ENCODE measurements at regions not wholly inside any gene's neighbourhood (a gene's known extent, or its start where the extent isn't known, plus 50 kb on each side); places are given as distances from the start of the nearest gene placed in this dataset.

DNA sequence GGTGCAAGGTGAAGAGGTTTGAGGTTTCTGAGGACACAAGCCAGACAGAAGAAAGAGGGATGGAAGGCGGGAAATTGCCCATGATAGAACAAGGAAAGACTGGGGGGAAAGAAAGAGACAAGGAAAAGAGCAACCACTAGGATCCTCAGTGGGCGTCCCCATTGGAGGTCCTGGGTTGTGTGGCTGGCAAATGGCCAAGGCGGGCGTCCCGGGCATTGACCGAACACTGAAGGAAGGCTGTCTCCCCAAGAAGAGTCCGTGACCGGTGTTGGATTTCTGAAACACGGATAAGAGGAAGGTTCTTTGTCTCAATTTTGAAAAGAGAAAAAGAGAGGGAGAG is 746.6 kb upstream of the ADGRB3 start:
- no peak for DNase-seq
- ATAC-seq (ENCODE audit: poor library complexity), result no peak
- H3K9me3 ChIP-seq (ENCODE audit: control insufficient read depth in 1 of 2, insufficient read depth in 1 of 2, low read length in 2 of 2), result peaks cover 0 to 19% of the 10 kb centered on the region in 2 experiments
- Mint-ChIP-seq H3K9me3 (peaks cover 6% of the 10 kb centered on the region), H3K27ac (no peak overlapping the region), H3K4me1 (ENCODE audit: low read depth) (no peaks in the 10 kb centered on the region), H3K36me3 (ENCODE audit: low read depth) (no peaks in the 10 kb centered on the region), H3K4me3 (no peak overlapping the region), H3K27me3 (no peaks in the 10 kb centered on the region)
- intact Hi-C loops (cut with DNase I, micrococcal nuclease), result no loop called here
- no peaks in the 10 kb centered on the region for H3K36me3 ChIP-seq (ENCODE audit: insufficient read depth, low read length)
- no peak overlapping the region for H3K27ac ChIP-seq (ENCODE audit: low read depth in 1 of 2, low read length in 2 of 2)
- CTCF ChIA-PET, result no interaction called here
- H3K4me3 ChIP-seq (ENCODE audit: low read length), result no peak overlapping the region
- H3K4me1 ChIP-seq (ENCODE audit: insufficient read depth, low read length), result no peaks in the 10 kb centered on the region
- H3K27me3 ChIP-seq (ENCODE audit: control insufficient read depth in 1 of 2, insufficient read depth in 2 of 2, low read length in 2 of 2), result no peaks in the 10 kb centered on the region
- TF ChIP-seq CTCF (IDR thresholded peaks at IDR 0.05), result no peak
- POLR2A ChIA-PET, result no interaction called here

DNA sequence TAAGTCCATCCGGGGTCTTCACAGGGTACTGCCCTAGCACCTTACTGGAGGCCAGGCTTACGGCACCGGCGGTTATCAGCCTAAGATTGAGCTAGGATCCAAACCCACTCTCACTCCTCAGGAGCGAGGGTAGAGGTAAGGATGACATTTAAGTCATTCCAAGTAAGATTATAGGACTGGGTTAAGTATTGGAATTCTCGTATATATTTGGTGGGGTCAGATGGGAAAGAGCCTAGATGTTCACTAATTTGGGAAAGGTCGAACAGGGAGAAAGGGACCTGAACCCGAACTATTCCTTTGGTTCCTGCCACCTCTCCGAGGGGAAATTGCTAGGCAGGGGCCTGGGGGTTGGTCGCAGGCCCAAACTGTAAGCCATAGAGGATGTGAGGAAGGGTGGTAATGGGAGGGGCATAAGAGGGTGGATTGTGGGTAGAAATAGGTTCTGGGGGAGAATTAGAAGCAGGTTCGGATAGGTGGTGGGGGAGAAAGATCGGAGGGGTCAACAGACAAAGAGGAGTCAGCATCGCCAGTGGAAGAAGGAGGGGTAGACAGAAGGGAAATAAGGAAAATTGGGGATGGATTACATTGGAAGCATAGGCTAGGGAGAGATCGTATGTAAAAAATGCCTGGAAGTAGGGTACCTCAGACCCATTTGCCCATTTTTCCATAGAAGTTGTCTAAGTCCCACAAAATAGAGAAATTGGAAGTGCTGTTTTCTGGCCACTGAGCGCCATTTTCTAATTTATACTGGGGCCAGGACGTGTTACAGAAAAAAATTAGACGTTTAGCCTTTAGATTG is 747.1 kb upstream of the ADGRB3 start:
- Histone ChIP-seq H3K4me1 (ENCODE audit: insufficient read depth, low read length) (no peaks in the 10 kb centered on the region), H3K4me3 (ENCODE audit: low read length) (no peak overlapping the region), H3K9me3 (ENCODE audit: control insufficient read depth in 1 of 2, insufficient read depth in 1 of 2, low read length in 2 of 2) (peaks cover 0 to 19% of the 10 kb centered on the region in 2 experiments), H3K27ac (ENCODE audit: low read depth in 1 of 2, low read length in 2 of 2) (no peak overlapping the region), H3K27me3 (ENCODE audit: control insufficient read depth in 1 of 2, insufficient read depth in 2 of 2, low read length in 2 of 2) (no peaks in the 10 kb centered on the region), H3K36me3 (ENCODE audit: insufficient read depth, low read length) (no peaks in the 10 kb centered on the region)
- CTCF ChIA-PET, result no interaction called here
- Mint-ChIP-seq H3K36me3 (ENCODE audit: low read depth) (no peaks in the 10 kb centered on the region), H3K27ac (no peak overlapping the region), H3K4me3 (no peak overlapping the region), H3K9me3 (peaks cover 6% of the 10 kb centered on the region), H3K4me1 (ENCODE audit: low read depth) (no peaks in the 10 kb centered on the region), H3K27me3 (no peaks in the 10 kb centered on the region)
- ATAC-seq (ENCODE audit: poor library complexity) (no peak), DNase-seq (no peak)
- intact Hi-C loops (cut with DNase I, micrococcal nuclease), result no loop called here
- POLR2A ChIA-PET, result no interaction called here
- TF ChIP-seq CTCF (IDR thresholded peaks at IDR 0.05), result no peak

- no peak overlapping the region for H3K27ac ChIP-seq (ENCODE audit: low read depth in 1 of 2, low read length in 2 of 2)
- no peaks in the 10 kb centered on the region for H3K36me3 Mint-ChIP-seq (ENCODE audit: low read depth)
- CTCF ChIA-PET, result no interaction called here
- peaks cover 0 to 19% of the 10 kb centered on the region in 2 experiments for H3K9me3 ChIP-seq (ENCODE audit: control insufficient read depth in 1 of 2, insufficient read depth in 1 of 2, low read length in 2 of 2)
- H3K27ac Mint-ChIP-seq, result no peak overlapping the region
- H3K4me1 Mint-ChIP-seq (ENCODE audit: low read depth), result no peaks in the 10 kb centered on the region
- peaks cover 6% of the 10 kb centered on the region for H3K9me3 Mint-ChIP-seq
- DNase-seq (no peak), ATAC-seq (ENCODE audit: poor library complexity) (no peak)
- no peaks in the 10 kb centered on the region for H3K36me3 ChIP-seq (ENCODE audit: insufficient read depth, low read length)
- no peaks in the 10 kb centered on the region for H3K27me3 ChIP-seq (ENCODE audit: control insufficient read depth in 1 of 2, insufficient read depth in 2 of 2, low read length in 2 of 2)
- intact Hi-C loops (cut with DNase I, micrococcal nuclease), result no loop called here
- TF ChIP-seq CTCF (IDR thresholded peaks at IDR 0.05), result no peak
- H3K4me3 Mint-ChIP-seq, result no peak overlapping the region
- POLR2A ChIA-PET, result no interaction called here
- no peak overlapping the region for H3K4me3 ChIP-seq (ENCODE audit: low read length)
- H3K4me1 ChIP-seq (ENCODE audit: insufficient read depth, low read length), result no peaks in the 10 kb centered on the region
- no peaks in the 10 kb centered on the region for H3K27me3 Mint-ChIP-seq
Observed at GRCh38 chr6:67887419-67887746, 747.7 kb upstream of the ADGRB3 start.
